ENCODE measurements at regions not wholly inside any gene's neighbourhood (a gene's known extent, or its start where the extent isn't known, plus 50 kb on each side); places are given as distances from the start of the nearest gene placed in this dataset.
"Not testable (repeated sequence)": the region's sequence is repeated elsewhere in the genome, so short reads cannot be mapped to it uniquely, and the experiment has no call there.

- no peak overlapping the region for H3K27ac ChIP-seq (ENCODE audit: low read depth, low read length)
- H2AFZ ChIP-seq (ENCODE audit: low read depth, low read length, poor library complexity, severe bottlenecking): no peak overlapping the region
- H3K4me2 ChIP-seq (ENCODE audit: low read length): no peak overlapping the region
- no TSS peak for BruUV-seq (replicated peaks)
- no peaks in the 10 kb centered on the region for H4K20me1 ChIP-seq (ENCODE audit: insufficient read depth)
- TF ChIP-seq TCF7L2 (IDR thresholded peaks at IDR 0.05; ENCODE audit: borderline replicate concordance, extremely low read depth, insufficient read depth, insufficient read length): no peak
- TF ChIP-seq SP1 (IDR thresholded peaks at IDR 0.05; ENCODE audit: low read depth): no peak
- TF ChIP-seq CTCF (IDR thresholded peaks at IDR 0.05 in 2 of 3, conservative IDR thresholded peaks at IDR 0.05 in 1 of 3; ENCODE audit: borderline replicate concordance in 1 of 3, insufficient read depth in 1 of 3, low read depth in 2 of 3, low read length in 2 of 3): no peak
- no peak for TF ChIP-seq REST (IDR thresholded peaks at IDR 0.05; ENCODE audit: low read depth)
- no peak for TF ChIP-seq POLR2AphosphoS5 (IDR thresholded peaks at IDR 0.05; ENCODE audit: low read depth, low read length)
- TF ChIP-seq EZH2phosphoT487 (IDR thresholded peaks at IDR 0.05; ENCODE audit: borderline replicate concordance): no peak
- TF ChIP-seq CEBPB (IDR thresholded peaks at IDR 0.05; ENCODE audit: low read depth): no peak
- TF ChIP-seq MAX (IDR thresholded peaks at IDR 0.05): no peak
- TF ChIP-seq ELF1 (IDR thresholded peaks at IDR 0.05; ENCODE audit: borderline replicate concordance, low read depth): no peak
- no peak for TF ChIP-seq ZNF274 (IDR thresholded peaks at IDR 0.05; ENCODE audit: low read depth, low read length)
- 0 out of 4 replicates have a peak, but pooled peaks cover 0 to 4% of the 10 kb centered on the region in 2 experiments for H3K9me3 ChIP-seq (ENCODE audit: control insufficient read depth in 1 of 2, insufficient read depth in 1 of 2, low read depth in 1 of 2, low read length in 2 of 2)
- ChIA-PET POLR2A (no interaction called here), RAD21 (ENCODE audit: low non-redundant PET in 1 of 2, low total read pairs in 2 of 2, uncharacterized antibody in 2 of 2, unreplicated experiment in 2 of 2) (no interaction called here), CTCF (no interaction called here)
- intact Hi-C loops (cut with micrococcal nuclease): no loop called here
- H3K4me1 ChIP-seq (ENCODE audit: control insufficient read depth in 1 of 2, insufficient read depth in 2 of 2, low read length in 2 of 2): no peaks in the 10 kb centered on the region
- H3K79me2 ChIP-seq (ENCODE audit: insufficient read depth, low read length): no peaks in the 10 kb centered on the region
- no peaks in the 10 kb centered on the region for H3K27me3 ChIP-seq (ENCODE audit: insufficient read depth, low read length)
- H3K36me3 ChIP-seq (ENCODE audit: control insufficient read depth in 1 of 2, insufficient read depth in 2 of 2, low read length in 2 of 2): no peaks in the 10 kb centered on the region
- no peak overlapping the region for H3K9ac ChIP-seq (ENCODE audit: low read length)
- H3K4me3 ChIP-seq (replicated peaks in 1 of 2; ENCODE audit: low read depth in 1 of 2, low read length in 2 of 2): no peak overlapping the region
- H3K9me2 ChIP-seq (ENCODE audit: insufficient read depth): no peaks in the 10 kb centered on the region
- no peak for ATAC-seq
- no peak for DNase-seq (ENCODE audit: low read depth, low spot score)
Measured at GRCh38 chr22:48297296-48297695, 1530.4 kb downstream of the BRD1 start.

GRCh38 chr22:48289954-48290353 lies 1527.5 kb downstream of the TBC1D22A start:
- CTCF ChIA-PET; H3K9me3 ChIP-seq (ENCODE audit: control insufficient read depth in 1 of 2, insufficient read depth in 1 of 2, low read depth in 1 of 2, low read length in 2 of 2); H3K27me3 ChIP-seq (ENCODE audit: insufficient read depth, low read length); H3K9ac ChIP-seq (ENCODE audit: low read length); H3K36me3 ChIP-seq (ENCODE audit: control insufficient read depth in 1 of 2, insufficient read depth in 2 of 2, low read length in 2 of 2); BruUV-seq (replicated peaks); H4K20me1 ChIP-seq (ENCODE audit: insufficient read depth); H3K9me2 ChIP-seq (ENCODE audit: insufficient read depth); H3K79me2 ChIP-seq (ENCODE audit: insufficient read depth, low read length); intact Hi-C loops (cut with micrococcal nuclease); H3K27ac ChIP-seq (ENCODE audit: low read depth, low read length); H2AFZ ChIP-seq (ENCODE audit: low read depth, low read length, poor library complexity, severe bottlenecking); H3K4me3 ChIP-seq (replicated peaks in 1 of 2; ENCODE audit: low read depth in 1 of 2, low read length in 2 of 2); POLR2A ChIA-PET; DNase-seq (ENCODE audit: low read depth, low spot score); ATAC-seq; H3K4me1 ChIP-seq (ENCODE audit: control insufficient read depth in 1 of 2, insufficient read depth in 2 of 2, low read length in 2 of 2); RAD21 ChIA-PET (ENCODE audit: low non-redundant PET in 1 of 2, low total read pairs in 2 of 2, uncharacterized antibody in 2 of 2, unreplicated experiment in 2 of 2); H3K4me2 ChIP-seq (ENCODE audit: low read length): not testable (repeated sequence)
